ENCODE measurements at regions not wholly inside any gene's neighbourhood (a gene's known extent, or its start where the extent isn't known, plus 50 kb on each side); places are given as distances from the start of the nearest gene placed in this dataset.
"Not testable (repeated sequence)": the region's sequence is repeated elsewhere in the genome, so short reads cannot be mapped to it uniquely, and the experiment has no call there.

- DNase-seq, result peak; percentile 13
Measured at GRCh38 chr12:75699728-75700496, 188.5 kb upstream of the KRR1 start.

GRCh38 chr12:75699251-75699650, 187.8 kb upstream of the KRR1 start:
- DNase-seq, result no peak

GRCh38 chr12:75698052-75698451, 186.6 kb upstream of the KRR1 start:
- DNase-seq, result no peak

- DNase-seq, result no peak
Measured at GRCh38 chr12:75695926-75696325, 184.5 kb upstream of the KRR1 start.

- no peak for DNase-seq
Measured at GRCh38 chr12:75694534-75695268, 183.3 kb upstream of the KRR1 start.

- DNase-seq, result no peak
Measured at GRCh38 chr12:75692876-75693275, 181.5 kb upstream of the KRR1 start.

- DNase-seq, result peak; percentile 16
Measured at GRCh38 chr12:75690296-75690955, 179.0 kb upstream of the KRR1 start.

- DNase-seq, result not testable (repeated sequence)
Measured at GRCh38 chr12:75686233-75686632, 174.8 kb upstream of the KRR1 start.

- peak; percentile 5 for DNase-seq
Measured at GRCh38 chr12:75685617-75686225, 174.3 kb upstream of the KRR1 start.

- DNase-seq, result no peak
Measured at GRCh38 chr12:75684678-75685616, 173.5 kb upstream of the KRR1 start.

GRCh38 chr12:75683995-75684586, 172.7 kb upstream of the KRR1 start:
- DNase-seq, result not testable (repeated sequence)

GRCh38 chr12:75683220-75683619, 171.8 kb upstream of the KRR1 start:
- no peak for DNase-seq

- DNase-seq, result no peak
Measured at GRCh38 chr12:75677522-75677921, 166.1 kb upstream of the KRR1 start.

- no peak for DNase-seq
Measured at GRCh38 chr12:75674393-75674792, 163.0 kb upstream of the KRR1 start.

GRCh38 chr12:75672200-75672599, 160.8 kb upstream of the KRR1 start:
- peak; percentile 42 for DNase-seq

GRCh38 chr12:75670216-75670615, 158.8 kb upstream of the KRR1 start:
- DNase-seq, result no peak

GRCh38 chr12:75666939-75667334, 155.5 kb upstream of the KRR1 start:
- DNase-seq, result no peak

GRCh38 chr12:75666126-75666938, 154.9 kb upstream of the KRR1 start:
- DNase-seq, result no peak

GRCh38 chr12:75665216-75665615, 153.8 kb upstream of the KRR1 start:
- DNase-seq, result no peak

- no peak for DNase-seq
Measured at GRCh38 chr12:75662511-75663159, 151.2 kb upstream of the KRR1 start.
